ENCODE measurements at regions not wholly inside any gene's neighbourhood (a gene's known extent, or its start where the extent isn't known, plus 50 kb on each side); places are given as distances from the start of the nearest gene placed in this dataset.
"Not testable (repeated sequence)": the region's sequence is repeated elsewhere in the genome, so short reads cannot be mapped to it uniquely, and the experiment has no call there.

GRCh38 chr3:72031581-72031980 is 246.6 kb upstream of the PROK2 start:
- H3K4me1 ChIP-seq (ENCODE audit: low read length), result peaks cover 18% of the 10 kb centered on the region
- no peaks in the 10 kb centered on the region for H3K79me2 ChIP-seq (ENCODE audit: low read length)
- H3K9ac ChIP-seq (ENCODE audit: low read length), result no peak overlapping the region

GRCh38 chr3:72030296-72030695 is 245.3 kb upstream of the PROK2 start:
- H3K9me2 ChIP-seq (replicated peaks; ENCODE audit: insufficient read depth, low read length); H2AFZ ChIP-seq (ENCODE audit: low read length); H3K4me3 ChIP-seq (ENCODE audit: low read length); DNase-seq; H4K20me1 ChIP-seq (ENCODE audit: insufficient read depth, low read depth, low read length); H3K9me3 ChIP-seq (ENCODE audit: low read length); H3K9ac ChIP-seq (ENCODE audit: low read length); H3K36me3 ChIP-seq (ENCODE audit: insufficient read depth, low read length); H3K27ac ChIP-seq (ENCODE audit: low read length); H3K27me3 ChIP-seq (ENCODE audit: low read length); H3K79me2 ChIP-seq (ENCODE audit: low read length); H3K4me2 ChIP-seq (ENCODE audit: low read depth, low read length, poor library complexity, severe bottlenecking): not testable (repeated sequence)
- peaks cover 18% of the 10 kb centered on the region for H3K4me1 ChIP-seq (ENCODE audit: low read length)

More at GRCh38 chr3:72031581-72031980, 246.6 kb upstream of the PROK2 start:
- Histone ChIP-seq H4K20me1 (ENCODE audit: insufficient read depth, low read depth, low read length) (no peaks in the 10 kb centered on the region), H3K4me2 (ENCODE audit: low read depth, low read length, poor library complexity, severe bottlenecking) (no peak overlapping the region), H3K27me3 (ENCODE audit: low read length) (no peaks in the 10 kb centered on the region), H3K36me3 (ENCODE audit: insufficient read depth, low read length) (peaks cover 9% of the 10 kb centered on the region; the same call in 1 of the 2 replicates), H2AFZ (ENCODE audit: low read length) (no peak overlapping the region), H3K27ac (ENCODE audit: low read length) (no peak overlapping the region), H3K9me2 (replicated peaks; ENCODE audit: insufficient read depth, low read length) (no peaks in the 10 kb centered on the region), H3K9me3 (ENCODE audit: low read length) (no peaks in the 10 kb centered on the region), H3K4me3 (ENCODE audit: low read length) (no peak overlapping the region)
- no peak for DNase-seq

GRCh38 chr3:72028726-72029125 is 243.8 kb upstream of the PROK2 start:
- H4K20me1 ChIP-seq (ENCODE audit: insufficient read depth, low read depth, low read length); H2AFZ ChIP-seq (ENCODE audit: low read length); H3K27ac ChIP-seq (ENCODE audit: low read length); H3K9me2 ChIP-seq (replicated peaks; ENCODE audit: insufficient read depth, low read length); H3K9ac ChIP-seq (ENCODE audit: low read length); H3K27me3 ChIP-seq (ENCODE audit: low read length); H3K4me2 ChIP-seq (ENCODE audit: low read depth, low read length, poor library complexity, severe bottlenecking); H3K4me3 ChIP-seq (ENCODE audit: low read length); H3K4me1 ChIP-seq (ENCODE audit: low read length); H3K9me3 ChIP-seq (ENCODE audit: low read length); H3K79me2 ChIP-seq (ENCODE audit: low read length); H3K36me3 ChIP-seq (ENCODE audit: insufficient read depth, low read length); DNase-seq: not testable (repeated sequence)

- H3K9me2 ChIP-seq (replicated peaks; ENCODE audit: insufficient read depth, low read length); H4K20me1 ChIP-seq (ENCODE audit: insufficient read depth, low read depth, low read length); H3K36me3 ChIP-seq (ENCODE audit: insufficient read depth, low read length); DNase-seq; H3K4me2 ChIP-seq (ENCODE audit: low read depth, low read length, poor library complexity, severe bottlenecking); H3K9ac ChIP-seq (ENCODE audit: low read length); H3K79me2 ChIP-seq (ENCODE audit: low read length); H3K27me3 ChIP-seq (ENCODE audit: low read length); H3K27ac ChIP-seq (ENCODE audit: low read length); H3K4me3 ChIP-seq (ENCODE audit: low read length); H3K4me1 ChIP-seq (ENCODE audit: low read length); H3K9me3 ChIP-seq (ENCODE audit: low read length); H2AFZ ChIP-seq (ENCODE audit: low read length): not testable (repeated sequence)
Measured at GRCh38 chr3:72028307-72028706, 243.4 kb upstream of the PROK2 start.

- DNase-seq; H3K27ac ChIP-seq (ENCODE audit: low read length); H3K9ac ChIP-seq (ENCODE audit: low read length); H3K9me3 ChIP-seq (ENCODE audit: low read length); H3K4me2 ChIP-seq (ENCODE audit: low read depth, low read length, poor library complexity, severe bottlenecking); H3K27me3 ChIP-seq (ENCODE audit: low read length); H3K79me2 ChIP-seq (ENCODE audit: low read length); H3K36me3 ChIP-seq (ENCODE audit: insufficient read depth, low read length); H4K20me1 ChIP-seq (ENCODE audit: insufficient read depth, low read depth, low read length); H3K4me3 ChIP-seq (ENCODE audit: low read length); H2AFZ ChIP-seq (ENCODE audit: low read length); H3K9me2 ChIP-seq (replicated peaks; ENCODE audit: insufficient read depth, low read length); H3K4me1 ChIP-seq (ENCODE audit: low read length): not testable (repeated sequence)
Measured at GRCh38 chr3:72027728-72028127, 242.8 kb upstream of the PROK2 start.

GRCh38 chr3:72022027-72022426 is 237.1 kb upstream of the PROK2 start:
- no peak overlapping the region for H2AFZ ChIP-seq (ENCODE audit: low read length)

GRCh38 chr3:72021531-72021930 is 236.6 kb upstream of the PROK2 start:
- DNase-seq, result no peak
- H3K27me3 ChIP-seq (ENCODE audit: low read length), result no peaks in the 10 kb centered on the region
- H3K4me1 ChIP-seq (ENCODE audit: low read length), result peaks cover 21% of the 10 kb centered on the region
- H3K79me2 ChIP-seq (ENCODE audit: low read length), result no peaks in the 10 kb centered on the region
- H4K20me1 ChIP-seq (ENCODE audit: insufficient read depth, low read depth, low read length), result no peaks in the 10 kb centered on the region
- no peak overlapping the region for H3K4me2 ChIP-seq (ENCODE audit: low read depth, low read length, poor library complexity, severe bottlenecking)
- H3K4me3 ChIP-seq (ENCODE audit: low read length), result no peak overlapping the region
- H3K9me3 ChIP-seq (ENCODE audit: low read length), result no peaks in the 10 kb centered on the region
- no peaks in the 10 kb centered on the region for H3K36me3 ChIP-seq (ENCODE audit: insufficient read depth, low read length)
- H3K27ac ChIP-seq (ENCODE audit: low read length), result no peak overlapping the region
- no peaks in the 10 kb centered on the region for H3K9me2 ChIP-seq (replicated peaks; ENCODE audit: insufficient read depth, low read length)
- H3K9ac ChIP-seq (ENCODE audit: low read length), result no peak overlapping the region
- no peak overlapping the region for H2AFZ ChIP-seq (ENCODE audit: low read length)

More at GRCh38 chr3:72022027-72022426, 237.1 kb upstream of the PROK2 start:
- H3K9me3 ChIP-seq (ENCODE audit: low read length), result no peaks in the 10 kb centered on the region
- no peak overlapping the region for H3K9ac ChIP-seq (ENCODE audit: low read length)
- no peak overlapping the region for H3K4me3 ChIP-seq (ENCODE audit: low read length)
- no peaks in the 10 kb centered on the region for H4K20me1 ChIP-seq (ENCODE audit: insufficient read depth, low read depth, low read length)
- H3K27me3 ChIP-seq (ENCODE audit: low read length), result no peaks in the 10 kb centered on the region
- no peak overlapping the region for H3K4me2 ChIP-seq (ENCODE audit: low read depth, low read length, poor library complexity, severe bottlenecking)
- peaks cover 20% of the 10 kb centered on the region for H3K4me1 ChIP-seq (ENCODE audit: low read length)
- no peaks in the 10 kb centered on the region for H3K36me3 ChIP-seq (ENCODE audit: insufficient read depth, low read length)
- no peaks in the 10 kb centered on the region for H3K9me2 ChIP-seq (replicated peaks; ENCODE audit: insufficient read depth, low read length)
- H3K27ac ChIP-seq (ENCODE audit: low read length), result no peak overlapping the region
- no peaks in the 10 kb centered on the region for H3K79me2 ChIP-seq (ENCODE audit: low read length)
- DNase-seq, result no peak

- DNase-seq, result no peak
- H3K9me3 ChIP-seq (ENCODE audit: low read length), result no peaks in the 10 kb centered on the region
- H3K79me2 ChIP-seq (ENCODE audit: low read length), result no peaks in the 10 kb centered on the region
- no peak overlapping the region for H3K4me3 ChIP-seq (ENCODE audit: low read length)
- H3K4me1 ChIP-seq (ENCODE audit: low read length), result peaks cover 21% of the 10 kb centered on the region
- H3K9ac ChIP-seq (ENCODE audit: low read length), result no peak overlapping the region
- H3K4me2 ChIP-seq (ENCODE audit: low read depth, low read length, poor library complexity, severe bottlenecking), result peak overlapping the region; percentile 66
- no peaks in the 10 kb centered on the region for H3K9me2 ChIP-seq (replicated peaks; ENCODE audit: insufficient read depth, low read length)
- H2AFZ ChIP-seq (ENCODE audit: low read length), result peak overlapping the region; percentile 15; the same call in 1 of the 2 replicates
- no peaks in the 10 kb centered on the region for H3K27me3 ChIP-seq (ENCODE audit: low read length)
- H3K27ac ChIP-seq (ENCODE audit: low read length), result no peak overlapping the region
- no peaks in the 10 kb centered on the region for H3K36me3 ChIP-seq (ENCODE audit: insufficient read depth, low read length)
- H4K20me1 ChIP-seq (ENCODE audit: insufficient read depth, low read depth, low read length), result no peaks in the 10 kb centered on the region
Measured at GRCh38 chr3:72018343-72018984, 233.5 kb upstream of the PROK2 start.
